ENCODE measurements at regions not wholly inside any gene's neighbourhood (a gene's known extent, or its start where the extent isn't known, plus 50 kb on each side); places are given as distances from the start of the nearest gene placed in this dataset.

DNA sequence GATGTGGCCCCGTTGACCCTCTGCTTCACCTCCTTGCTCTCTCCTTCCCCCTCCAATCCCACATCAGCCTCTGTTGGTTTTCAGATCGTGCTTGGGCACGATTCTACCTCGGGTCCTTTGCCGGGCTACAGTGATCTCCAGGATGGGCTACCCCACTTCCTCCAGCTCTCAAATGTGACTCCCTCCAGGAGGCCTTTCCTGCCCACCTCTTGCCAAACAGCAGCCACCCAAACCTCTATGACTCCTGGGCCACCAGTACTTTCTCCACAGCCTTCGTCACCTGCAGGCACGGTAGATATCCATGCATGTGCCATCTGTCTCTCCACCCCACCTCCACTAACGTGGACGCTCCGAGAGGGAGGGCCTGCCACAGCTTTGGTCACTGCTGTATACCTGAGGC, 55.9 kb upstream of the NXT1 start:
- WGBS (ENCODE audit: insufficient coverage, low coverage, missing lambda C conversion rate) = 5% methylated on average over 10 of the region's 10 CpGs

More for the DNA sequence above, 55.9 kb upstream of the NXT1 start:
- no peaks in the 10 kb centered on the region for H3K9me3 ChIP-seq (replicated peaks; ENCODE audit: control insufficient read depth, insufficient read depth, low read depth, low read length)
- no peak overlapping the region for H3K4me3 ChIP-seq
- no peaks in the 10 kb centered on the region for H3K9me1 ChIP-seq (ENCODE audit: control insufficient read depth, insufficient read depth, low read length)
- ChIA-PET CTCF (ENCODE audit: low intra/inter-chr PET ratio) (no interaction called here), POLR2A (no interaction called here)
- no peak for DNase-seq (ENCODE audit: extremely low read depth in 1 of 4, low spot score in 3 of 4)
- ATAC-seq = no peak
- no peaks in the 10 kb centered on the region for H3K79me2 ChIP-seq (ENCODE audit: control insufficient read depth, insufficient read depth, low read length)
- H3K4me1 ChIP-seq (replicated peaks in 1 of 2; ENCODE audit: control insufficient read depth in 2 of 2, insufficient read depth in 2 of 2, low read length in 2 of 2) = no peaks in the 10 kb centered on the region
- BruUV-seq (replicated peaks) = no TSS peak
- FAIRE-seq = no peak
- TF ChIP-seq KDM1A (IDR thresholded peaks at IDR 0.05) = no peak
- TF ChIP-seq POLR3G (IDR thresholded peaks at IDR 0.05; ENCODE audit: extremely low read depth, insufficient read length, insufficient replicate concordance) = no peak
- no peak for TF ChIP-seq NUFIP1 (IDR thresholded peaks at IDR 0.05; ENCODE audit: partially characterized antibody)
- no peak for TF ChIP-seq FOXK2 (conservative IDR thresholded peaks at IDR 0.05 in 1 of 2, IDR thresholded peaks at IDR 0.05 in 1 of 2; ENCODE audit: low read depth in 2 of 2)
- TF ChIP-seq EZH2 (IDR thresholded peaks at IDR 0.05; ENCODE audit: borderline replicate concordance, low read depth, low read length) = no peak
- TF ChIP-seq ZNF316 (IDR thresholded peaks at IDR 0.05) = no peak
- TF ChIP-seq, protein P1, sequence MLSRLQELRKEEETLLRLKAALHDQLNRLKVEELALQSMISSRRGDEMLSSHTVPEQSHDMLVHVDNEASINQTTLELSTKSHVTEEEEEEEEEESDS (CRISPR knock-in tag; IDR thresholded peaks at IDR 0.05) = no peak
- TF ChIP-seq, protein P2, sequence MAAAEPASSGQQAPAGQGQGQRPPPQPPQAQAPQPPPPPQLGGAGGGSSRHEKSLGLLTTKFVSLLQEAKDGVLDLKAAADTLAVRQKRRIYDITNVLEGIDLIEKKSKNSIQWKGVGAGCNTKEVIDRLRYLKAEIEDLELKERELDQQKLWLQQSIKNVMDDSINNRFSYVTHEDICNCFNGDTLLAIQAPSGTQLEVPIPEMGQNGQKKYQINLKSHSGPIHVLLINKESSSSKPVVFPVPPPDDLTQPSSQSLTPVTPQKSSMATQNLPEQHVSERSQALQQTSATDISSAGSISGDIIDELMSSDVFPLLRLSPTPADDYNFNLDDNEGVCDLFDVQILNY (CRISPR knock-in tag; IDR thresholded peaks at IDR 0.05) = no peak
- TF ChIP-seq, protein P3, sequence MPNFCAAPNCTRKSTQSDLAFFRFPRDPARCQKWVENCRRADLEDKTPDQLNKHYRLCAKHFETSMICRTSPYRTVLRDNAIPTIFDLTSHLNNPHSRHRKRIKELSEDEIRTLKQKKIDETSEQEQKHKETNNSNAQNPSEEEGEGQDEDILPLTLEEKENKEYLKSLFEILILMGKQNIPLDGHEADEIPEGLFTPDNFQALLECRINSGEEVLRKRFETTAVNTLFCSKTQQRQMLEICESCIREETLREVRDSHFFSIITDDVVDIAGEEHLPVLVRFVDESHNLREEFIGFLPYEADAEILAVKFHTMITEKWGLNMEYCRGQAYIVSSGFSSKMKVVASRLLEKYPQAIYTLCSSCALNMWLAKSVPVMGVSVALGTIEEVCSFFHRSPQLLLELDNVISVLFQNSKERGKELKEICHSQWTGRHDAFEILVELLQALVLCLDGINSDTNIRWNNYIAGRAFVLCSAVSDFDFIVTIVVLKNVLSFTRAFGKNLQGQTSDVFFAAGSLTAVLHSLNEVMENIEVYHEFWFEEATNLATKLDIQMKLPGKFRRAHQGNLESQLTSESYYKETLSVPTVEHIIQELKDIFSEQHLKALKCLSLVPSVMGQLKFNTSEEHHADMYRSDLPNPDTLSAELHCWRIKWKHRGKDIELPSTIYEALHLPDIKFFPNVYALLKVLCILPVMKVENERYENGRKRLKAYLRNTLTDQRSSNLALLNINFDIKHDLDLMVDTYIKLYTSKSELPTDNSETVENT (CRISPR knock-in tag; IDR thresholded peaks at IDR 0.05) = no peak
- TF ChIP-seq, protein P4, sequence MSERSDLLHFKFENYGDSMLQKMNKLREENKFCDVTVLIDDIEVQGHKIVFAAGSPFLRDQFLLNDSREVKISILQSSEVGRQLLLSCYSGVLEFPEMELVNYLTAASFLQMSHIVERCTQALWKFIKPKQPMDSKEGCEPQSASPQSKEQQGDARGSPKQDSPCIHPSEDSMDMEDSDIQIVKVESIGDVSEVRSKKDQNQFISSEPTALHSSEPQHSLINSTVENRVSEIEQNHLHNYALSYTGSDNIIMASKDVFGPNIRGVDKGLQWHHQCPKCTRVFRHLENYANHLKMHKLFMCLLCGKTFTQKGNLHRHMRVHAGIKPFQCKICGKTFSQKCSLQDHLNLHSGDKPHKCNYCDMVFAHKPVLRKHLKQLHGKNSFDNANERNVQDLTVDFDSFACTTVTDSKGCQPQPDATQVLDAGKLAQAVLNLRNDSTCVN (CRISPR knock-in tag; IDR thresholded peaks at IDR 0.05) = no peak
- no peak for TF ChIP-seq KAT7 (CRISPR knock-in tag; IDR thresholded peaks at IDR 0.05; ENCODE audit: borderline replicate concordance)
- H3K4me2 ChIP-seq (ENCODE audit: insufficient read depth, low read length) = no peak overlapping the region
- intact Hi-C loops (cut with micrococcal nuclease) = no loop called here
- in situ Hi-C loops (cut with MboI) = no loop called here
- H3K36me3 ChIP-seq (ENCODE audit: control insufficient read depth, insufficient read depth, low read length) = no peaks in the 10 kb centered on the region
- H3K27ac ChIP-seq (ENCODE audit: extremely low read depth, low read depth, low read length) = no peak overlapping the region
- no peaks in the 10 kb centered on the region for H4K20me1 ChIP-seq (replicated peaks; ENCODE audit: control insufficient read depth, insufficient read depth, low read length)
- no peak overlapping the region for H2AFZ ChIP-seq (ENCODE audit: low read depth, low read length)
- H3K27me3 ChIP-seq (ENCODE audit: control insufficient read depth in 2 of 2, insufficient read depth in 2 of 2, low read length in 2 of 2) = peaks cover 19 to 71% of the 10 kb centered on the region in 2 experiments
- H3K9ac ChIP-seq (ENCODE audit: insufficient read depth in 1 of 2, low read depth in 2 of 2, low read length in 2 of 2) = no peak overlapping the region
